ENCODE measurements at regions not wholly inside any gene's neighbourhood (a gene's known extent, or its start where the extent isn't known, plus 50 kb on each side); places are given as distances from the start of the nearest gene placed in this dataset.

- TF ChIP-seq GRHL2 (CRISPR knock-in tag; IDR thresholded peaks at IDR 0.05; ENCODE audit: insufficient replicate concordance, severe bottlenecking) (no peak), NFE2L1 (CRISPR knock-in tag; IDR thresholded peaks at IDR 0.05) (no peak), MLX (CRISPR knock-in tag; IDR thresholded peaks at IDR 0.05) (no peak), ZNF219 (CRISPR knock-in tag; IDR thresholded peaks at IDR 0.05; ENCODE audit: borderline replicate concordance) (no peak), TP53 (CRISPR knock-in tag; IDR thresholded peaks at IDR 0.05) (no peak), CREB1 (CRISPR knock-in tag; IDR thresholded peaks at IDR 0.05) (no peak), NR3C1 (CRISPR knock-in tag; conservative IDR thresholded peaks at IDR 0.05; ENCODE audit: low read depth) (no peak), TEAD4 (CRISPR knock-in tag; IDR thresholded peaks at IDR 0.05) (no peak), ESRRA (CRISPR knock-in tag; IDR thresholded peaks at IDR 0.05; ENCODE audit: borderline replicate concordance) (no peak), HMGXB4 (CRISPR knock-in tag; IDR thresholded peaks at IDR 0.05) (no peak), ATF3 (CRISPR knock-in tag; conservative IDR thresholded peaks at IDR 0.05) (no peak), KAT7 (CRISPR knock-in tag; IDR thresholded peaks at IDR 0.05; ENCODE audit: borderline replicate concordance) (no peak), ZNF671 (CRISPR knock-in tag; IDR thresholded peaks at IDR 0.05) (no peak), ZNF416 (CRISPR knock-in tag; IDR thresholded peaks at IDR 0.05) (no peak), E2F4 (CRISPR knock-in tag; IDR thresholded peaks at IDR 0.05; ENCODE audit: borderline replicate concordance, low read depth) (no peak), ZNF532 (CRISPR knock-in tag; IDR thresholded peaks at IDR 0.05; ENCODE audit: borderline replicate concordance) (no peak)
- H3K27me3 Mint-ChIP-seq (ENCODE audit: low read depth): no peaks in the 10 kb centered on the region
- POLR2A ChIA-PET: no interaction called here
- DNase-seq (ENCODE audit: low spot score) (no peak), ATAC-seq (no peak)
- peaks cover 10% of the 10 kb centered on the region for H3K9me3 Mint-ChIP-seq
- no peaks in the 10 kb centered on the region for H3K36me3 Mint-ChIP-seq
- CTCF ChIA-PET: interaction anchor here (0.7 kb wide), 1 partner anchor 15 kb away, joined by 3 read pairs; no protein-coding TSS in a partner anchor
- no peaks in the 10 kb centered on the region for H3K4me1 Mint-ChIP-seq
- H3K27ac Mint-ChIP-seq: no peak overlapping the region
- H3K4me3 Mint-ChIP-seq: no peak overlapping the region
Observed at GRCh38 chr1:238104752-238105151, 214.0 kb upstream of the ZP4 start.

GRCh38 chr1:238101923-238102322, 211.2 kb upstream of the ZP4 start:
- ATAC-seq: no peak
- Mint-ChIP-seq H3K27ac (no peak overlapping the region), H3K9me3 (peaks cover 14% of the 10 kb centered on the region), H3K4me1 (no peaks in the 10 kb centered on the region), H3K27me3 (ENCODE audit: low read depth) (no peaks in the 10 kb centered on the region), H3K4me3 (no peak overlapping the region), H3K36me3 (no peaks in the 10 kb centered on the region)
- DNase-seq (ENCODE audit: low spot score): no peak
- POLR2A ChIA-PET: no interaction called here
- CTCF ChIA-PET: no interaction called here
- peak; percentile 91 for TF ChIP-seq HMGA2 (CRISPR knock-in tag; IDR thresholded peaks at IDR 0.05)
- TF ChIP-seq ZNF423 (CRISPR knock-in tag; IDR thresholded peaks at IDR 0.05): no peak
